HepG2 (cell line): ENCODE measurements at regions not wholly inside any gene's neighbourhood (a gene's known extent, or its start where the extent isn't known, plus 50 kb on each side); places are given as distances from the start of the nearest gene placed in this dataset.

Experiments used
- RAD51 ChIP-seq: fragments of 450-650 bp; IDR thresholded peaks from 2 replicates; pipeline ENCODE4 v1.6.1; 2016; ENCODE audit warnings: borderline replicate concordance
- XRCC5 ChIP-seq: fragments of 200-400 bp; formaldehyde crosslinking; optimal IDR thresholded peaks from 2 replicates; pipeline ENCODE3; 2017; ENCODE audit warnings: mild to moderate bottlenecking, low read length

- TF ChIP-seq XRCC5 (no peak), RAD51 (no peak)
Measured at GRCh38 chr2:180819106-180819505, 161.3 kb upstream of the UBE2E3 start.
